GM12878 (cell line): ENCODE measurements at regions not wholly inside any gene's neighbourhood (a gene's known extent, or its start where the extent isn't known, plus 50 kb on each side); places are given as distances from the start of the nearest gene placed in this dataset.

Source experiments
- ATAC-seq: fragments of 200-7000 bp; cut with Tn5 transposase; 3 replicates; pipeline ENCODE4 v1.9.1; 2020; ENCODE audit warnings: mild to moderate bottlenecking, moderate library complexity
- BruUV-seq: library from RNA; stranded (reverse); fragments of 400-500 nt; replicated peaks from 2 replicates; lab custom pipeline; 2021; lab: Mats Ljungman, UMichigan
- CTCF ChIA-PET: fragments of 300-600 bp; sonication (Branson Sonifier 250); formaldehyde crosslinking; extraction: SDS; loops from one replicate; lab custom pipeline; 2021; ENCODE audit warnings: inconsistent platforms; lab: Yijun Ruan, JAX
- POLR2A ChIA-PET: fragments of 350-600 bp; formaldehyde crosslinking; extraction: SDS; loops from one replicate; lab custom pipeline; 2021; ENCODE audit warnings: inconsistent platforms; lab: Charles Lee
- RAD21 ChIA-PET: fragments of 300-600 bp; sonication (Branson Sonifier 250); formaldehyde crosslinking; loops from one replicate; lab custom pipeline; 2023; ENCODE audit warnings: antibody characterized with exemption; ENCODE audit not compliant: unreplicated experiment; lab: Charles Lee
- SMC1A ChIA-PET: fragments of 300-600 bp; sonication (Branson Sonifier 250); formaldehyde crosslinking; loops from one replicate; lab custom pipeline; 2023; ENCODE audit not compliant: unreplicated experiment, uncharacterized antibody; lab: Charles Lee
- DNase-seq: peaks from one replicate; pipeline ENCODE4 v3.0.0-alpha.2; 2011; ENCODE audit warnings: low read depth, low spot score
- FAIRE-seq: peaks from 3 replicates; lab custom pipeline; 2011; peaks lifted over from hg19 to GRCh38; lab: Jason Lieb, UNC
- H2AFZ ChIP-seq: 2 replicates; pipeline ENCODE4 v1.6.0; 2011; ENCODE audit warnings: low read depth, low read length, control low read depth; ENCODE audit not compliant: control insufficient read depth
- H3K27ac ChIP-seq: 2 replicates; pipeline ENCODE4 v1.5.1; 2011; ENCODE audit warnings: control low read depth; ENCODE audit not compliant: control insufficient read depth, insufficient read depth
- H3K27me3 ChIP-seq, 2 experiments: replicated peaks in 1 of 2; 2 replicates each; pipeline versions ENCODE4 v1.6.0 to v1.6.1; 2011; ENCODE audit warnings: low read length in 1 of 2; ENCODE audit not compliant: control insufficient read depth in 2 of 2, insufficient read depth in 2 of 2
- H3K36me3 ChIP-seq, 2 experiments: 2 replicates each; pipeline ENCODE4 v1.5.1; 2011; ENCODE audit warnings: low read length in 1 of 2; ENCODE audit not compliant: control insufficient read depth in 2 of 2, insufficient read depth in 2 of 2
- H3K4me1 ChIP-seq: 2 replicates; pipeline ENCODE4 v1.6.1; 2011; ENCODE audit warnings: mild to moderate bottlenecking, low read length, moderate library complexity, mixed read lengths; ENCODE audit not compliant: control insufficient read depth, insufficient read depth
- H3K4me2 ChIP-seq: 2 replicates; pipeline ENCODE4 v1.6.0; 2011; ENCODE audit warnings: control low read depth; ENCODE audit not compliant: control insufficient read depth, insufficient read depth
- H3K4me3 ChIP-seq: fragments of 200-600 bp; sonication (generic); 2 replicates; pipeline ENCODE4 v1.5.1; 2016
- H3K79me2 ChIP-seq: 2 replicates; pipeline ENCODE4 v1.6.0; 2011; ENCODE audit warnings: low read length; ENCODE audit not compliant: control insufficient read depth, insufficient read depth
- H3K9ac ChIP-seq: 2 replicates; pipeline ENCODE4 v1.8.0; 2011; ENCODE audit warnings: low read length, control low read depth, mixed read lengths; ENCODE audit not compliant: control insufficient read depth, insufficient read depth
- H3K9me3 ChIP-seq: replicated peaks from 3 replicates; pipeline ENCODE4 v1.5.1; 2011; ENCODE audit warnings: mild to moderate bottlenecking, low read length; ENCODE audit not compliant: control insufficient read depth, insufficient read depth
- H4K20me1 ChIP-seq: 2 replicates; pipeline ENCODE4 v1.6.0; 2011; ENCODE audit not compliant: control insufficient read depth, insufficient read depth
- BACH1 ChIP-seq: fragments of 450-650 bp; IDR thresholded peaks from 2 replicates; pipeline ENCODE4 v1.6.1; 2017; ENCODE audit warnings: mild to moderate bottlenecking, borderline replicate concordance
- BCL11A ChIP-seq: IDR thresholded peaks from 2 replicates; pipeline ENCODE4 v1.6.1; 2011; ENCODE audit warnings: low read depth, low read length
- BRCA1 ChIP-seq: IDR thresholded peaks from 2 replicates; pipeline ENCODE4 v1.6.1; 2011; ENCODE audit warnings: low read depth, low read length, improper control_type of control experiment
- DPF2 ChIP-seq: fragments of 450-650 bp; IDR thresholded peaks from 2 replicates; pipeline ENCODE4 v1.6.1; 2017; ENCODE audit warnings: mild to moderate bottlenecking
- EP300 ChIP-seq, 2 experiments: fragments of 150-350 bp in 1 of 2; IDR thresholded peaks; 2 replicates each; pipeline ENCODE4 v1.6.1; 2011 to 2012; ENCODE audit warnings: low read depth in 2 of 2, low read length in 2 of 2, borderline replicate concordance in 1 of 2, improper control_type of control experiment in 1 of 2, inconsistent platforms in 1 of 2; ENCODE audit not compliant: control insufficient read depth in 1 of 2
- JUNB ChIP-seq: IDR thresholded peaks from 2 replicates; pipeline ENCODE4 v1.6.1; 2016; ENCODE audit warnings: antibody characterized with exemption, mild to moderate bottlenecking
- KLF5 ChIP-seq: fragments of 450-650 bp; IDR thresholded peaks from 2 replicates; pipeline ENCODE4 v1.6.1; 2014; ENCODE audit warnings: mild to moderate bottlenecking; ENCODE audit not compliant: partially characterized antibody
- MTA3 ChIP-seq: IDR thresholded peaks from 2 replicates; pipeline ENCODE4 v1.6.1; 2012; ENCODE audit warnings: low read length, inconsistent platforms, borderline replicate concordance
- POLR2AphosphoS2 ChIP-seq: IDR thresholded peaks from 2 replicates; pipeline ENCODE4 v1.6.1; 2011; ENCODE audit warnings: low read depth, mild to moderate bottlenecking, low read length, improper control_type of control experiment, moderate library complexity
- POLR2AphosphoS5 ChIP-seq: IDR thresholded peaks from 2 replicates; pipeline ENCODE4 v1.6.1; 2011; ENCODE audit warnings: mild to moderate bottlenecking, low read length, inconsistent platforms
- TCF12 ChIP-seq: IDR thresholded peaks from 2 replicates; pipeline ENCODE4 v1.6.1; 2011; ENCODE audit warnings: low read depth, mild to moderate bottlenecking, low read length
- YY1 ChIP-seq: IDR thresholded peaks from 2 replicates; pipeline ENCODE4 v1.6.1; 2011; ENCODE audit warnings: low read depth, mild to moderate bottlenecking, low read length
- ZNF622 ChIP-seq: fragments of 450-650 bp; IDR thresholded peaks from 2 replicates; pipeline ENCODE4 v1.6.1; 2017; ENCODE audit warnings: mild to moderate bottlenecking, inconsistent platforms
- ZNF687 ChIP-seq: fragments of 450-650 bp; IDR thresholded peaks from 2 replicates; pipeline ENCODE4 v1.6.1; 2017; ENCODE audit warnings: mild to moderate bottlenecking, moderate library complexity
- WGBS: methylation state at CpG from one replicate; pipeline ENCODE4 v1.1.6; 2016; ENCODE audit warnings: low lambda C conversion rate; ENCODE audit not compliant: insufficient replicate concordance, insufficient coverage; ENCODE audit errors: missing lambda C conversion rate; 5-methylcytosine and 5-hydroxymethylcytosine counted together
- in situ Hi-C: fragments of 300-500 bp; cut with MboI; formaldehyde crosslinking; loops from 9 replicates; pipeline ENCODE4 v1.14.3; 2018; ENCODE audit warnings: mixed read lengths
- intact Hi-C: fragments of 100-400 bp; cut with micrococcal nuclease; formaldehyde crosslinking; loops from one replicate; pipeline ENCODE4 v1.14.2; 2022; ENCODE audit not compliant: unreplicated experiment
- TF ChIP-seq, protein P1 (sequence below): IDR thresholded peaks from 2 replicates; pipeline ENCODE4 v1.6.1; 2011; ENCODE audit warnings: mild to moderate bottlenecking, low read depth, low read length, moderate library complexity; ENCODE audit not compliant: insufficient replicate concordance
- TF ChIP-seq, protein P2 (sequence below): IDR thresholded peaks from 2 replicates; pipeline ENCODE4 v1.6.1; 2011; ENCODE audit warnings: low read depth, low read length, improper control_type of control experiment, borderline replicate concordance
- TF ChIP-seq, protein P3 (sequence below): fragments of 150-350 bp; IDR thresholded peaks from 2 replicates; pipeline ENCODE4 v1.6.1; 2014; ENCODE audit warnings: mild to moderate bottlenecking, low read depth, low read length

- TF ChIP-seq POLR2AphosphoS5 (no peak), ZNF687 (no peak)
Observed at GRCh38 chr10:83995738-83996331, 143.5 kb upstream of the GHITM start (continued).

DNA sequence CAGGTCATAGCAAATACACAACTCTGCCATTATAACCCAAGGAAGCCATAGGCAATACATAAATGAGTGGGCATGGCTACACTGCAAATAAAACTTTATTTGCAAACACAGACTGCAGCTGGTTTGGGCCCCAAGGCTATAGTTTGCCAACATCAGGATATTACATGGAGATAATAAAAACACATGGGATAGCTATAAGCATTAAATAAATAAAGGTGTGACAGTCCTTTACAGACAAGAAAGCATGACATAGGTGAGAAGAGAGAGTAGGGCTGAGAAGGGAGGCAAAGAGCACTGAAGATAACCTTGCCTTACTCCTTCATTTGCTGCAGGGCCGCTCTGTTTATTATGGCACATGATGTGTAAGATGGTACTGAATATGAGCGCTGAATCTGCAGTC is 135.1 kb upstream of the GHITM start:
- no peaks in the 10 kb centered on the region for H3K79me2 ChIP-seq
- H3K9ac ChIP-seq = no peak overlapping the region
- H3K9me3 ChIP-seq = no peaks in the 10 kb centered on the region; the same call in 2 of the 3 replicates
- CTCF ChIA-PET = interaction anchor here (0.9 kb wide), 1 partner anchor 61 kb away, joined by 3 read pairs; no protein-coding TSS in a partner anchor
- no peaks in the 10 kb centered on the region for H3K4me1 ChIP-seq
- ATAC-seq (no peak), DNase-seq (no peak), FAIRE-seq (no peak)
- no peak overlapping the region for H3K27ac ChIP-seq
- no peaks in the 10 kb centered on the region for H4K20me1 ChIP-seq
- in situ Hi-C loops = no loop called here
- SMC1A ChIA-PET = no interaction called here
- BruUV-seq = no TSS peak
- intact Hi-C loops = no loop called here
- RAD21 ChIA-PET = no interaction called here
- H3K4me2 ChIP-seq = no peak overlapping the region
- H3K4me3 ChIP-seq = no peak overlapping the region
- no peak overlapping the region for H2AFZ ChIP-seq
- no peaks in the 10 kb centered on the region for H3K36me3 ChIP-seq
- 58% methylated on average over 2 of the region's 2 CpGs for WGBS
- POLR2A ChIA-PET = no interaction called here
- H3K27me3 ChIP-seq = no peaks in the 10 kb centered on the region; a peak in 1 of 4 replicates
- TF ChIP-seq KLF5 (no peak), BCL11A (no peak), DPF2 (no peak), ZNF622 (no peak), BACH1 (no peak), JUNB (no peak), BRCA1 (no peak), POLR2AphosphoS2 (no peak), EP300 (IDR thresholded peaks at IDR 0.05; ENCODE audit: borderline replicate concordance in 1 of 2, control insufficient read depth in 1 of 2, low read depth in 2 of 2, low read length in 2 of 2) (no peak), MTA3 (no peak), YY1 (no peak), TCF12 (no peak)
- TF ChIP-seq, protein P1, sequence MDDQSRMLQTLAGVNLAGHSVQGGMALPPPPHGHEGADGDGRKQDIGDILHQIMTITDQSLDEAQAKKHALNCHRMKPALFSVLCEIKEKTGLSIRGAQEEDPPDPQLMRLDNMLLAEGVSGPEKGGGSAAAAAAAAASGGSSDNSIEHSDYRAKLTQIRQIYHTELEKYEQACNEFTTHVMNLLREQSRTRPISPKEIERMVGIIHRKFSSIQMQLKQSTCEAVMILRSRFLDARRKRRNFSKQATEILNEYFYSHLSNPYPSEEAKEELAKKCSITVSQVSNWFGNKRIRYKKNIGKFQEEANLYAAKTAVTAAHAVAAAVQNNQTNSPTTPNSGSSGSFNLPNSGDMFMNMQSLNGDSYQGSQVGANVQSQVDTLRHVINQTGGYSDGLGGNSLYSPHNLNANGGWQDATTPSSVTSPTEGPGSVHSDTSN = no peak
- TF ChIP-seq, protein P2, sequence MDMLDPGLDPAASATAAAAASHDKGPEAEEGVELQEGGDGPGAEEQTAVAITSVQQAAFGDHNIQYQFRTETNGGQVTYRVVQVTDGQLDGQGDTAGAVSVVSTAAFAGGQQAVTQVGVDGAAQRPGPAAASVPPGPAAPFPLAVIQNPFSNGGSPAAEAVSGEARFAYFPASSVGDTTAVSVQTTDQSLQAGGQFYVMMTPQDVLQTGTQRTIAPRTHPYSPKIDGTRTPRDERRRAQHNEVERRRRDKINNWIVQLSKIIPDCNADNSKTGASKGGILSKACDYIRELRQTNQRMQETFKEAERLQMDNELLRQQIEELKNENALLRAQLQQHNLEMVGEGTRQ = no peak
- TF ChIP-seq, protein P3, sequence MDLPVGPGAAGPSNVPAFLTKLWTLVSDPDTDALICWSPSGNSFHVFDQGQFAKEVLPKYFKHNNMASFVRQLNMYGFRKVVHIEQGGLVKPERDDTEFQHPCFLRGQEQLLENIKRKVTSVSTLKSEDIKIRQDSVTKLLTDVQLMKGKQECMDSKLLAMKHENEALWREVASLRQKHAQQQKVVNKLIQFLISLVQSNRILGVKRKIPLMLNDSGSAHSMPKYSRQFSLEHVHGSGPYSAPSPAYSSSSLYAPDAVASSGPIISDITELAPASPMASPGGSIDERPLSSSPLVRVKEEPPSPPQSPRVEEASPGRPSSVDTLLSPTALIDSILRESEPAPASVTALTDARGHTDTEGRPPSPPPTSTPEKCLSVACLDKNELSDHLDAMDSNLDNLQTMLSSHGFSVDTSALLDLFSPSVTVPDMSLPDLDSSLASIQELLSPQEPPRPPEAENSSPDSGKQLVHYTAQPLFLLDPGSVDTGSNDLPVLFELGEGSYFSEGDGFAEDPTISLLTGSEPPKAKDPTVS = no peak
